GM13976 (cell line): ENCODE measurements at regions not wholly inside any gene's neighbourhood (a gene's known extent, or its start where the extent isn't known, plus 50 kb on each side); places are given as distances from the start of the nearest gene placed in this dataset.

Source experiments
- DNase-seq: peaks from one replicate; pipeline ENCODE4 v3.0.0; 2012; ENCODE audit warnings: low spot score
- CTCF ChIP-seq: IDR thresholded peaks from 2 replicates; pipeline ENCODE4 v1.5.1; 2012; ENCODE audit warnings: borderline replicate concordance, mild to moderate bottlenecking; ENCODE audit not compliant: insufficient read depth; ENCODE audit errors: extremely low read depth, missing control alignments, control extremely low read depth
- in situ Hi-C: fragments of 300-500 bp; cut with MboI; formaldehyde crosslinking; loops from one replicate; pipeline ENCODE4 v1.12.0; 2022; ENCODE audit warnings: low sequenced_read_pairs, mixed read lengths, inconsistent platforms; ENCODE audit not compliant: unreplicated experiment

GRCh38 chr10:29957236-29957635 is 102.2 kb downstream of the JCAD start:
- TF ChIP-seq CTCF = no peak
- DNase-seq = no peak

GRCh38 chr10:29956335-29956924 is 103.0 kb downstream of the JCAD start:
- in situ Hi-C loops = no loop called here
- DNase-seq = no peak
- TF ChIP-seq CTCF = no peak

More at GRCh38 chr10:29957236-29957635, 102.2 kb downstream of the JCAD start:
- in situ Hi-C loops = no loop called here

GRCh38 chr10:29955329-29955935 is 104.0 kb downstream of the JCAD start:
- in situ Hi-C loops = no loop called here

GRCh38 chr10:29951441-29951931 is 107.9 kb downstream of the JCAD start:
- DNase-seq = no peak
- in situ Hi-C loops = no loop called here
- TF ChIP-seq CTCF = no peak

More at GRCh38 chr10:29955329-29955935, 104.0 kb downstream of the JCAD start:
- no peak for TF ChIP-seq CTCF
- no peak for DNase-seq

GRCh38 chr10:29950391-29950790 is 109.0 kb downstream of the JCAD start:
- DNase-seq = no peak
- in situ Hi-C loops = no loop called here
- TF ChIP-seq CTCF = no peak

GRCh38 chr10:29949411-29950011 is 109.9 kb downstream of the JCAD start:
- no peak for DNase-seq
- in situ Hi-C loops = no loop called here
- no peak for TF ChIP-seq CTCF
